Hematopoietic multipotent progenitor cell treated with erythropoietin and hydrocortisone succinate and interleukin-3 and kit ligand, for 15 days (in vitro differentiated cells): ENCODE measurements at regions not wholly inside any gene's neighbourhood (a gene's known extent, or its start where the extent isn't known, plus 50 kb on each side); places are given as distances from the start of the nearest gene placed in this dataset.

ENCODE experiments used
- DNase-seq: peaks from one replicate; pipeline ENCODE4 v3.0.0-alpha.2; 2015; ENCODE audit warnings: low spot score

DNA sequence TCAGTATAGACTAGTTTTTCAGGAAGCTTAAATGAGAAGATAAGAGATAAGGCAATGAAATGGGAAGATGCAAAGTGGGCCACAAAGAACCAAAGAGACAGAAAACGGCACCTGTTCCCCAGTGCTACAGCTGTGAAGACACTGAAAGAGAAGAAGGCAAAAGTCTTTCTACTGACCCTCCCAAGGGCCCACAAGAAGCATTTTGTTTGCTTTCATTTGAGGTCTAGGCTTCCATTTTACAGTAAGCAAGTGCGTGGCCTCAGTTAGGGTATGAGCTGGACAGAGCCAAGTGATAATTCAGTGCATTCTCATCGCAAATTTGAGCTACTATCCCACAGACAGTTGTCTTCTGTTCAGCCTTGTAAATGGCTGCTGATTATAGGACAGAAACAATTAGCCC lies 53.4 kb upstream of the STK17B start:
- DNase-seq, result no peak

DNA sequence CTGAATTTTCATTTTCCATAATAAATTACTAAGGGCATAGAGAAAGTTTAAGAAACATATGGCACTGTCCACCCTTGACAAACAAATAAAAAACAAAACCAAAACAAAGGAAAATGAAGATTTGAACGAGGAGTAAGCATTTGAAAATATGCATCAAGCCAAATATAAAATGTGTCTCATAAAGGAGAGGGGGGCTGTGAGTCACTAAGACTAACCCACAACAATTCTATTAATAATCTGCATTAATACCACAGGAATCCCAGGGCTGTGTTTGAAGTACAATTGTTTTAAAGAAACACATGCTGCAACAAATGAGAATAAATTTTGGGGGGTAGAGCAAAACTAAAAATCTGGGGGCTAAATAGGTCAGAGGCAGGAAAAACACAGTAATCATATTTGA lies 53.8 kb upstream of the STK17B start:
- no peak for DNase-seq

DNA sequence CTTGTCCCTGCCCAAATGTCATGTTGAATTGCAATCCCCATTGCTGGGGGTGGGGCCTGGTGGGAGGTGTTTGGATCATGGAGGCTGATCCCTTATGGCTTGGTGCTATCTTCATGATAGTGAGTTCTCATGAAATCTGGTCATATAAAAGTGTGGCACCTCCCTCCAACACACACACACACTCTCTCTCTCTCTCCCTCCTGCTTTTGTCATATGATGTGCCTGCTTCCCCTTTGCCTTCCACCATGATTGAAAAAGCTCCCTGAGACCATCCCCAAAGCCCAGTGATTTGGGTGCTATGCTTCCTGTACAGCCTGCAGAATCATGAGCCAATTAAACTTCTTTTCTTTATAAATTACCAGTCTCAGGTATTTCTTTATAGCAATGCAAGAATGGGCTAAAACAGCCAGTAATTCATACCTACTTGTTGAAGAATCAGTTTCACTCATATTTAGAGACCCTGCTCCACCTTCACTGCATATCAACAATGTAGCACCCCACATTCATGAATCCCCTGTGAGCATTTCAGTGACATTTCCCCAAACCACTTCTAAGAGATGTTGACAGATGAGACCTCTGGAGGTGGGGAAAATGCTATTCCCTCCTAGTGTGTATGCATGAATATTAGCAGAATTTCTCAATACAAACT lies 54.8 kb upstream of the STK17B start:
- no peak for DNase-seq

DNA sequence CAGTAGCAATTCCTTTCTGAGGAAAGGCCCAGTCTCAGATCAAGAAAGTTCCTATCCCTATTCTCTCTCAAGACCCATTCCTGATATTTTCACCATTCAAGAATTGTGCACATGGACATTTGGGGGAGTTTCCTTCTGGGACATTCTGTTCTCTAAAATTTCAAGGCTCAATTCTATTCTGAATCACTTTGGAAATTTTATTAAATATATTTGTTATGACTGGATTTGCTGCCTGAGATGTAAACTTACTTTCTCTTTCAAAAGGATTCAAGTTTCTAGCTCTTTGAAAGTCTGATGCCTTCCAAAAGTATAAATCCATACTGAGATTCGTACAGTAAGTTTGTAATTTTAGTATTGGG lies 55.3 kb upstream of the STK17B start:
- DNase-seq, result no peak

DNA sequence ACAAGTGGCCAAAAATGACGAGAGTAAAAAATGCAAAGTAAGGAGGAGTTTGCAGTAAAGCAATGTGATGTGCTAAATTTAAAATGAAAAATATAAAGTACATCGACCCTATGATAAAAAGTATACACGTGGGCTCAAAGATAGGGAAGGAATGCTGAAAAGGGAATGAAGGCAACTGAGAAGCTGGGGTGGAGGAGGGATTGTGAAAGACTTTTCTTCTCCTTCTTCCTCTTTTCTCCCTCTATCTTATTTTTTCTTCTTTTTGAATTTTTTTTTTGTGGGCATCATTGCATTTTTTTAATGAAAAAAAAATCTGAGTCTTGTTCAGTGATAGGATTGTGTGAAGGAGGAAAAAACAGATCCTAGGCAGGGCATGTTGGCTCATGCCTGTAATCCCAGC lies 57.6 kb upstream of the STK17B start:
- DNase-seq, result no peak

DNA sequence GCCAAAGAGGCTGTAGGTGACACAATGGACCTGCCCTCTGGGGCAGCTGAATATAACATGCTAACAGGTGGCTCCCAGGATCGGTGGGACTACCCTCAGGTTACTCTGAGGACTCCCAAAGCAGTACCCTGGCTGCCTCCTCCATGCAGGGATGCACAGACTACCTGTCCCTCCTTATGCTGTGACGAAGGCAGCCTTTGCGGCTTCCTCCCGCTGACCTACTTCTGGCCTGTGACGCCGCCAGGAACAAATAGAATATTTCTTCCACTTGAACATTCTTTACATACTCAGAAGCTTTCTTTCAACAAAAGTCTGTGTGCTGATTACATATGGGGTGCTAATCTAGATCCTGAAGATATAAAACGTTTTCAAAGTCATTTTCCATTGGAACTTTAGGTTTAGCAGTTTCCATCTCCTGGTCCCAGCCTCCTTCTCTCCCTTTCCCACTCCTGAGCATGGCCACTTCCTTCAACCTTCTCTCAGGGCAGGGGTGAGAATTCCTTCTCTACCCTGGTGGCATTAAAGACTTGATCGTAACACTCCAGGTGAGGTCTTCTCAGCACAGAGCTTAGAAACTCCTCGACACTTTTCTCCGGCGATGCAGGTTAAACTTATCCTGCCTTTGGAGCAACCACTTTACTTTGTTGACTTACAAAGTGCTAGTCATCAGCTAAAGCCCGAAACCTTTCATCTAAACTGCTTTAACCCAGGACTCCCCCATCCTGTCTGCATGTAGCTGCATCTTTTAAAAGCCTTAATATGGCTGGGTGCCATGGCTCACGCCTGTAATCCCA lies 58.9 kb upstream of the STK17B start:
- DNase-seq, result no peak

DNA sequence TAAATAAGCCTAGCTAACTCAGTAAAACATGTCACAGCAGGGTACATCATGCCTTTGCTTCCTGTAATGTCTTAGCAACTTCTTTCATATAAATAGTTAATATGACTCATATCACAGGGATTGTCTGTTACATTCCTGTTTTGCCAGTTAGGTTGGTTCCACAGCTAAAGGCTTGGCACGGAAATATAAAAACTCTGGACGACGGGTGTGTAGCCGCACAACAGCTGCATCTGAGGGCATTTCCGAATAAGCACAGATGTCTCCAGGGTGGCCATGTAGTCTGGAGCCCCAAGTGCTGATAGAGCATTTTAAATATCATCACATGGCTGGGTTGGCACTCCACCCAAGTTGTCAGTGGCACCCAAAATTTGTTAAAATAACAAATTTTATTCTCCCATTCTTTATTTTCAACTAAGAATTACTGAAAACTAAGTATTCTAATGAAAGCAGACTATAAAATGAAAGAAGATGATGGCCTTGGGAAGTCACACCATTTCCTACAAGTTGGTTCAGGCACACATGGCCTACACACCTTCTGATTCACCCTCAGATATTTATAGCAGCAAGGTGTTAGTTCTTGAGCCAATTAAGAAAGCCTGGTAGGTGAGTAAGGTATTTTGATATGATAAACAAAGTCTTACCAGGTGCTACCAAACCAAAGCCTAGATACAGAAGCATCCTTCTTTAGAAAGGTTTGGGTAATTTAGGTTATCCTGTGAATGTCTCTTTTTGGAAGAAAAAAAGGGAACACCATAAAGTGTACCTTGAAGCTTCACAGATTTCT lies 61.8 kb upstream of the STK17B start:
- no peak for DNase-seq

DNA sequence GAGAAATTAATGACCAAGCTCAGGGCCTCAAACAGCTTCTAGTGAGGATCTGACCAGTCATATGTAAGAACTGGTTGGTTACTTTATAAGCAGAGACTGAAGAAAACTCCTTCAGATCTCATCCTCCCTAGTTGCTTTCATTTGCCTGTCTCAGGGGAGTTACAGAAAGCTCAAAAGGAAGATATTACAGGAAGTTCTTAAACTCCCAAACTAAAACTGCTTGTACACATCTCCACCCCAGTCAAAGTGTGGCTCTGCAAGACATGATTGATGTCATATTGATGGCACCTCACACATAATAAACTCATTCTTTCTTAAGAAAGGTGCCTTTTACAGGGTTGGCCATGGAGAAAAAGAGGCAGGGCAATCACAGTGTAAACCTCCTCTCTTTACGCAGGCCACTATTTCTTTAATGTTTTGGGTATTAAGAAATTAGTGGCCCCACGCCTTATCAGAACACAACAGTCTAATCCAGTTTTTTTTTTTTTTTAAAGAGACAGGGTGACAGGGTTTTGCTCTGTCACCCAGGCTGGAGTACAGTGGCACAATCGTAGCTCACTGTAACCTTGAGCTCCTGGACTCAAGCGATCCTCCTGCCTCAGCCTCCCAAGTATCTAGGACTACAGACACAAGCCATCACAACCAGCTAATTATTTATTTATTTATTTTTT lies 62.6 kb upstream of the STK17B start:
- DNase-seq, result peak; percentile 33

DNA sequence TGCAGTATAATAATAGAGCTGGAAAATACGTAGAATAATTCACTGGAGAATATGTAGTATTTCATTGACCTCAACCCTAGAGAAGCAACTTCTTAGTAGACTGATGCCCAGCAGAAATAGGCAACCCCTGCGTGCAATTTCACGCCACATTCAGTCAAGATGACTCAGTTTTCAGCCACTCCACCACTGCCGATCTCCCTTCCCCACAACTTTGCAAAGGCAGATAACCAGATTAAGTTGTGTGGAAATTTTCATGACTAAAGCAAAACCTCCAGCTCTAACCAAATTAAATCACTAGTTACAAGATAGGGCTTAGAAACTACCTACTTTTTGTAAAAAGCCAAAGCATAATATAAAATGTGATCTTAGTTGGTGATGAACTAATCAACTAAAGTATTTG lies 63.3 kb upstream of the STK17B start:
- peak; percentile 9 for DNase-seq

DNA sequence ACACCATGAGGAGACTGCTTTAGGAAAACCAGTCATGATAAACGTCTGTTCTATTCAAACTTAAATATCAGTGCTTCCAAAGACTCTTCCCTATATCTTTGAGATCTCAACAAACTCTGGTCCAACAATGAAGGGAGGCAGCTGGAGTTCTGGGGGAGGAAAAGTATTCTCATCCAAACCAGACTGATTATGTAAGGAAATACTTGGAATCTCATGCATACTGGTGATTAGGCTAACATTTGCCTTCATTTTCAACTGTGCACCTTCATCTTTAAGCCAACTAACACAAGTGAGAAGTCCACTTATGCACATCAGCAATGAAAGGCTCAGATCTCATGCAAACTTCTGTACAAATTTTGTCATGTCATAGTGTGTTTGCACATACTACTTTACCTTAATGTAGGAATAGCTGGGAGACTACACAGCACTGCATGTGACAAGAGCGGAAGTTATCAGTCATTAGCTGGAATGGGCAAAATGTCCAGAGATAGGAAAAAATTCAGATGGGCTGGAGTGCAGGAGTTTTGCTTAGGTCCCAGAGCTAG lies 67.5 kb upstream of the STK17B start:
- DNase-seq, result no peak

DNA sequence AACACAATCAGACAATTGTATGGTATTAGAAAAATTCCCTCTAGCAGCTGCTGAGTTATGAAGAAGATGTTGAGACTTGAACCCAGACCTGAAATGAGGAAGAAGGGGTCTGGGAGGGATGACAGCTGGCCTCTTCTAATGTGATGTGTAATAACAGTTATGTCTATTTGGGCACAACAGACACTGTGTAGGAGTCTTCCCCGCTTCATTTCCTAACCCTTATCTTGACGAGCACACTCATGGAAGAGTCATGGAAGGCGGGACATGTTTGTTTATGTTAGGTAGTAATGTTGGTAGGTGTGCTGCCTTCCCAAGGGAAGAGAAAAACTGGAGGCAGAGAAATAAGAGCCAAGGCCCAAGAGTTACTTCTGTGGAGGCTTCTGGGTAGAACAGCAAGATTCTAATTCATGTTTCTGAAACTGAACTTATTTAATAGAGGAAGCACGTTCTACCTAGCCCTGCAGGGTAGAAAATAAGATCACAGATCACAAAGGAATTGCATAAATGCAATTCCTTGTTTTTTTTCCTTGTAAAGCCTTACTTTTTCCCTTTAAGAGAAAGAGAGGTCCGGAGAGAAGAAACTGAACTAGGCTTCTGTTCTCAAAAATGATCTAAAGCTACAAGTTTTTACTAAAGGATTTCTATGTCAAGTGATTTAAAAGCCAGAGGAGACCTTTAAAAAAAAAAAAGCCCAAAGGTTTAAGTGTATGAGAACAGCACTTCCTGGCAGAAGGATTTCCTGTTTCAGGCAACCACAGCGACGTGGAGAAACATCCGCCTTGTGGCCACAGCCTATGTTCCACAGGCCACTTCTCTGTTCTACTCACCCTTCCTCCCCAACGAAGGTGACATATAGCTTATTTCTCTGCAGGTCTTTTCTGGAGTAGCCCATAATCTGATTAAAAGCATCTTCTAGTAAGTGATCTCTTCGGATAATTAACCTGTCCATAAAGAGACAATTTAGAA lies 68.5 kb upstream of the STK17B start:
- no peak for DNase-seq

DNA sequence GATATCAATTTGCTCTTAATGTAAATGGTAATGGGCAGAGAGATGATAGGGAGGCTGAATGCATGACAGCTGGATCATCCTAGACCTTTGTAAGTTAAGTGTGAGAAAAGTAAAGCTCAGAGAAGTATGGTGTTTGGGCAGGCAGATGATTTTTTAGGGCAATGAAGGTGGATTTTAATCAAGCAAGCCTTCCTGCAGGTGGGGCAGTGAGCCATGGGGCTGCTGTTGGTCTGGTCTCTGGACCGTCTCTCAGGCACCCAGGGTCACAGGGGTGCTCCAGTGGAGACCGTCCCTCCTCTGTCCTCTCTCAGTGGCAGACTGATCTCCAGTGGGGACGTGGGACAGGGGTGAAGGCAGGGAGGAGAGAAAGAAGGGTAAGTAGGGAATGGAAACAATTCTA lies 69.8 kb upstream of the STK17B start:
- DNase-seq, result no peak

DNA sequence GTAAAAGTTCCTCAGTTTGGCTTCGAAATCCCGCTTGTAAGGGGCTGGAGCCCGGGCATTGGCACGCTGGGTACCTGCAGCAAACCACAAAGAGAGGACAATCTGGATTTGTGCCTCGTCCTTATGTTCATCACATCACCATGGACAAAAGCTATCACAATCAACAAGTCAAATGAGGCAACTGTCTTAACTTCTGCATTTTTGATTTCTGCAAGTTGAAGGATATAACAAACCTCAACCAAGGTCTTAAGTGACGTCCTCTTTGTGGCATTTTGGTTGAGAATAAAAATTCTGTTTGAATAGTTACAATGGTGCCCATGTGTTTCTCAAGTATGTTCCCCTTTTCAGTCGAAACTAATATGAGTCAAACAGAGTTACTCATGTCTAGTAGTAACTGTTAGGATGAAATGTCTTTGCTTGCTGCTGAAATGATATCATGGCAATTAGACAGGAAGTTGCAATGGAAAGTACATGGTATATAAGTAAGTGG lies 70.8 kb upstream of the STK17B start:
- no peak for DNase-seq

DNA sequence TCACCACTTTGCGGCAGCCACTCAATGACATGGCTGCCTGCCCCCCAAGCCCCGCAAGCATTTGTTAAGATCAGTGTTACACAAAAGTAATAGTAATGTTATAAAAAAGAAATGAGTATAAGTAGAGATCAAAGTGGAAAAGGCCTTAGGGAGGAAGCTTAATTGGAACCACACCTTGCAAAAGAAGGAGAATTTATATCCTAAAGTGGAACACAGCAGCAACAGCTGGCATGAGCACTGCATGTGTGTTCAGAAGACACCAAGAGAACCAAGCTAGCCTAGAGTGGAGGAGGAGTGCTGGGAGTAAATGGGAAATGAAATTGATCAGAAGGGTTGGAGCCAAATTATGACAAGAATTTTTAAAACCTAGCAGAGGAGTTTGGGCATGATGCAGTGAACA lies 73.1 kb upstream of the STK17B start:
- no peak for DNase-seq

DNA sequence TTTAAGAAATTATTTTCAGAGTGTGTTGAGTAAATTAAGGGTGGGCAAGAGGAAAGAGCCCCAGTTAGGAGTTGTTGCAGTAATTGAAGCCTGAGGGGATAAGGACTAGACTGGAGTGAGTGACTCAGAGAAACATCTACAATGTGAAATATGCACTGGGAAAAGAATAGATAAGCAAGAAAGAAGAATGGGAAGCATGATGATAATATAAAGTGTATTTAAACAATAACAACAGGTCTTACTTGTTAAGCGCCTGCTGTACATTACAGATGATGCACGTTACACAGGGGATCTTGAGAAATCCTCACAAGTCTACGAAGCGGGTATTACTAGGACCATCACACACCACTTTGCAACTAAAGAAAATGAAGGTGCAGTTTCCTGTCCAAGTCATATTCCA lies 73.6 kb upstream of the STK17B start:
- DNase-seq, result no peak

DNA sequence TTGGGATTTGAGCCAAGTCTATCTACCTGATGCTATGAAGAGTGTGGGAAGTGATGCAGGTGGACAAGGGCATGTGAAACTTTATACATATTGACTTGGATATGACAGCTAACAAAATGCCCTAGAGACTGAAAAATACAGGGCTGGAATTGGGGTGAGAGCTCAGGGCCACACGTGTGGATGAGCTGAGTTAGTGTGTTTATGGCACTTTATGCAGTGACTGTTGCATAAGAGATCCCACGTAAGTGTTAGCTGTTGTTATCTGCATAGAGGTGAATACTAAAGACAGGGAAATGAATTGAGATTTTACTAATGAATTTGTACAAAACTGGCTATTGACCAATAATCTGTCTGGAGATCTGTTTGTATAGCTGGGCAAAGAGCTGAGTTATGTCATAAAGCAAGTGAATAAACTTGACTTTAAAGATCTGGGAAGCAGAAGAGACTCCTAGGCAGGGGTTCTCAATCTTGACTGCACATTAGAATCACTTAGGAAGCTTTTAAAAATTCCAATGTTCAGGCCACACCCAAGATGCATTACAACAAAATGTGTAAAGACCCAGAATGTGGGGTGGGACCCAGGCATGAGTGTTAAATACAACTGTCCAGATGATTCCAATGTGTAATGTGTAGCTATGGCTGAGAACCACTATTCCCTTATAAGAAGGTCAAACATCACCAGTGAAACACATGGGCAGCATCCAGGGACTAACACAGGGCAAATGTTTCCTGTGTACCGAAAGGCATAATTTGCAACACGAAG lies 74.2 kb upstream of the STK17B start:
- no peak for DNase-seq

DNA sequence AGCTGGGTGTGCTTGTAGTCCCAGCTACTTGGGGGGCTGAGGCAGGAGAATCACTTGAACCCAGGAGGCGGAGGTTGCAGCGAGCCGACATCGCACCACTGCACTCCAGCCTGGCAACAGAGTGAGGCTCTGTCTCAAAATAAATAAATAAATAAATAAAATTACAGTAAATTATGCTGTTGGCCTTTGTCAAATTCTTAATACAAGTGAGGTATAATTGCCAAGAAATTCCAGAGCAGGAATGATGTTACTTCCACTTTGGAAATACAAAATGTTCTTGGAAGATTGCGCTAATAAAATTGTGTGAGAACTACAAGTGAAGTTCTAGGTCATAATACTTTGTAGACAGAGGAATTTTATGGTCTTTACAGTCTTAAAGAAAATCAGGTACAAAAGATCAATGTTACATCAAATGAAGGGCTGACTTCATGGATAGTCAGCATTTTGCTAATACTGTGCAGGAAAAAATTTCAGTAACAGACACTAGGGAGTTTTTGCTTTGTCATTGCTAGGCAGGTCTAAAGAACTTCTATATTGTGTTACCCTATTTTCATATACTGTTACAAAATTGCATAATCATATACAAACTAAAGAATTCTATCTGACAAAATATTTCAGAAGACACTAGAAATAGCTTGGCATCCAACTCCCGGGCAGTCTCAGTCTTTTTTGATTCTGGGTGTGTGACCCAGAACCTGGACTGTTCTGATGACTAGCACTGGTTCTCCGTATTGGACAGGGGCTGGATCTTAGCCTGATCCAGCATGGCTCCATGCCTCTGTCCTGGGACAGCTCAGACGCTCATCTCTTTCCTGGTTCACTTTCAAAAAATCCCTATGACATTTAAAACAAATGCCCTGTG lies 76.0 kb upstream of the STK17B start:
- no peak for DNase-seq

DNA sequence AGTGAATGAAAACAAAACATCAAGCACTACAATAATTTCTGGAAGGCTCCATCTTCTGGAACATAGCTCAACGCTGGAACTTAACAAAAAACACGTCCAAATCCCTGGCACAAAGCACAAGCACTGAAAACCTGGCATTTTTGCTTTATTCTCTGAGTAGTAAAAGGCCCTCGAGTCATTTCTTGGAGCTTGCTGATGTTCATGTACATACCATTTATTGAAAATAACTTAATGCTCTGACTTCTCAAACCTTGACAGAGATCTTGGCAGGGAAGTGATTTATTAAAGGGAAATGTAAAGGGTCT lies 76.5 kb upstream of the STK17B start:
- DNase-seq, result no peak

DNA sequence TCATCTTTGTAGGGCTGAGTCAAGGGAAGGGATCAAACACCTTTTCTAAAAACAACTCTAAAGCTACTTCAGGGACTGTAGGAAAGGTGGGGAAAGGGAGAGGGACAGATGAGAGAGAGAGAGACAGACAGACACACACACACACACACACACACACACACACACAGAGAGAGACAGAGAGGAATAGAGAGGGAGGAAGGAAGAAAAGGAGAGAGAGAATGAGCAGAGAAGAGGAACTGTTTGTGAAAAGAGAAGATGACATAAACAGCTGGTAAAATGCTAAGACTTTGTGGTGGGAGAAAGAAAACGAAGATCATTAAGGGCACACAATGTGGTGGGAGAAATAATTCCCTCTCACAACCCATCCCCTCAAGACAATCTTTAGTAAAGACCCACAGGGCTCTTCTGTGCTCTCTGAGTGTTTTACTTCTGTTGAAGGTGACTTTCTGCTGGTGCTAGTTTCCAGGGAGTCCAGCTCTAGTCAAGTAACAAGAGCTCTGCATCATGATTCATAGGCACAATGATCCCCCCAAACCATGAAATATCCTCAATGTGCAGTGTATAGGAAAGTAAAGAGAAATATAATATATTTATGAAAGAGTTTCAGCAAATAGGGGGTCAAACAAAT lies 77.2 kb upstream of the STK17B start:
- DNase-seq, result no peak
